ENCODE measurements at regions not wholly inside any gene's neighbourhood (a gene's known extent, or its start where the extent isn't known, plus 50 kb on each side); places are given as distances from the start of the nearest gene placed in this dataset.

GRCh38 chr13:71149046-71149445, 718.0 kb downstream of the DACH1 start:
- Mint-ChIP-seq H3K27ac (no peak overlapping the region), H3K9me3 (no peaks in the 10 kb centered on the region), H3K27me3 (no peaks in the 10 kb centered on the region), H3K4me3 (no peak overlapping the region), H3K36me3 (ENCODE audit: low read depth) (no peaks in the 10 kb centered on the region), H3K4me1 (no peaks in the 10 kb centered on the region)
- ChIA-PET POLR2A (no interaction called here), CTCF (no interaction called here)
- no peak for DNase-seq

GRCh38 chr13:71148396-71148795, 718.6 kb downstream of the DACH1 start:
- no peaks in the 10 kb centered on the region for H3K27me3 Mint-ChIP-seq
- no peak overlapping the region for H3K4me3 Mint-ChIP-seq
- no peak overlapping the region for H3K27ac Mint-ChIP-seq
- no peaks in the 10 kb centered on the region for H3K9me3 Mint-ChIP-seq
- H3K4me1 Mint-ChIP-seq, result no peaks in the 10 kb centered on the region
- H3K36me3 Mint-ChIP-seq (ENCODE audit: low read depth), result no peaks in the 10 kb centered on the region
- DNase-seq, result no peak
- ChIA-PET CTCF (no interaction called here), POLR2A (no interaction called here)

GRCh38 chr13:71144883-71145282, 722.1 kb downstream of the DACH1 start:
- no peak overlapping the region for H3K4me3 Mint-ChIP-seq
- H3K27ac Mint-ChIP-seq, result no peak overlapping the region
- no peaks in the 10 kb centered on the region for H3K36me3 Mint-ChIP-seq (ENCODE audit: low read depth)
- no peaks in the 10 kb centered on the region for H3K27me3 Mint-ChIP-seq
- peaks cover 2% of the 10 kb centered on the region for H3K9me3 Mint-ChIP-seq
- ChIA-PET POLR2A (no interaction called here), CTCF (no interaction called here)
- no peak for DNase-seq
- H3K4me1 Mint-ChIP-seq, result no peaks in the 10 kb centered on the region

- Mint-ChIP-seq H3K4me3 (no peak overlapping the region), H3K4me1 (no peaks in the 10 kb centered on the region), H3K9me3 (no peaks in the 10 kb centered on the region), H3K27ac (no peak overlapping the region), H3K36me3 (ENCODE audit: low read depth) (no peaks in the 10 kb centered on the region), H3K27me3 (no peaks in the 10 kb centered on the region)
- ChIA-PET POLR2A (no interaction called here), CTCF (no interaction called here)
- DNase-seq, result no peak
Measured at GRCh38 chr13:71137101-71137500, 729.9 kb downstream of the DACH1 start.

GRCh38 chr13:71124230-71124629, 742.8 kb downstream of the DACH1 start:
- CTCF ChIA-PET, result no interaction called here
- H3K9me3 Mint-ChIP-seq, result peaks cover 4% of the 10 kb centered on the region
- H3K4me3 Mint-ChIP-seq, result no peak overlapping the region
- no peaks in the 10 kb centered on the region for H3K36me3 Mint-ChIP-seq (ENCODE audit: low read depth)
- no peak overlapping the region for H3K27ac Mint-ChIP-seq
- no peak for DNase-seq
- POLR2A ChIA-PET, result no interaction called here
- H3K27me3 Mint-ChIP-seq, result no peaks in the 10 kb centered on the region
- no peaks in the 10 kb centered on the region for H3K4me1 Mint-ChIP-seq

- POLR2A ChIA-PET, result no interaction called here
- CTCF ChIA-PET, result no interaction called here
Measured at GRCh38 chr13:71118779-71119364, 748.1 kb downstream of the DACH1 start.

GRCh38 chr13:71117920-71118319, 749.1 kb downstream of the DACH1 start:
- H3K4me3 Mint-ChIP-seq, result no peak overlapping the region
- ChIA-PET POLR2A (no interaction called here), CTCF (no interaction called here)
- no peaks in the 10 kb centered on the region for H3K9me3 Mint-ChIP-seq
- H3K27me3 Mint-ChIP-seq, result no peaks in the 10 kb centered on the region
- DNase-seq, result no peak
- H3K27ac Mint-ChIP-seq, result no peak overlapping the region
- H3K4me1 Mint-ChIP-seq, result no peaks in the 10 kb centered on the region
- no peaks in the 10 kb centered on the region for H3K36me3 Mint-ChIP-seq (ENCODE audit: low read depth)

More at GRCh38 chr13:71118779-71119364, 748.1 kb downstream of the DACH1 start:
- Mint-ChIP-seq H3K4me3 (no peak overlapping the region), H3K27ac (no peak overlapping the region), H3K4me1 (no peaks in the 10 kb centered on the region), H3K9me3 (no peaks in the 10 kb centered on the region), H3K36me3 (ENCODE audit: low read depth) (no peaks in the 10 kb centered on the region), H3K27me3 (no peaks in the 10 kb centered on the region)
- no peak for DNase-seq

GRCh38 chr13:71115301-71115700, 751.7 kb downstream of the DACH1 start:
- no peaks in the 10 kb centered on the region for H3K27me3 Mint-ChIP-seq
- H3K4me3 Mint-ChIP-seq, result no peak overlapping the region
- no peaks in the 10 kb centered on the region for H3K9me3 Mint-ChIP-seq
- no peak for DNase-seq
- H3K4me1 Mint-ChIP-seq, result no peaks in the 10 kb centered on the region
- CTCF ChIA-PET, result no interaction called here
- POLR2A ChIA-PET, result no interaction called here
- no peak overlapping the region for H3K27ac Mint-ChIP-seq
- H3K36me3 Mint-ChIP-seq (ENCODE audit: low read depth), result no peaks in the 10 kb centered on the region

GRCh38 chr13:71096421-71096820, 770.6 kb downstream of the DACH1 start:
- H3K4me1 Mint-ChIP-seq, result no peaks in the 10 kb centered on the region
- H3K4me3 Mint-ChIP-seq, result no peak overlapping the region
- H3K27me3 Mint-ChIP-seq, result no peaks in the 10 kb centered on the region
- no peaks in the 10 kb centered on the region for H3K9me3 Mint-ChIP-seq
- ChIA-PET CTCF (no interaction called here), POLR2A (no interaction called here)
- DNase-seq, result no peak
- no peak overlapping the region for H3K27ac Mint-ChIP-seq
- H3K36me3 Mint-ChIP-seq (ENCODE audit: low read depth), result no peaks in the 10 kb centered on the region

GRCh38 chr13:71090990-71091389, 776.0 kb downstream of the DACH1 start:
- POLR2A ChIA-PET, result no interaction called here
- no peak for DNase-seq
- Mint-ChIP-seq H3K27ac (no peak overlapping the region), H3K36me3 (ENCODE audit: low read depth) (no peaks in the 10 kb centered on the region), H3K4me1 (no peaks in the 10 kb centered on the region), H3K9me3 (no peaks in the 10 kb centered on the region), H3K27me3 (no peaks in the 10 kb centered on the region), H3K4me3 (no peak overlapping the region)
- CTCF ChIA-PET, result no interaction called here

GRCh38 chr13:71089056-71089455, 777.9 kb downstream of the DACH1 start:
- Mint-ChIP-seq H3K9me3 (no peaks in the 10 kb centered on the region), H3K4me3 (no peak overlapping the region), H3K4me1 (no peaks in the 10 kb centered on the region), H3K36me3 (ENCODE audit: low read depth) (no peaks in the 10 kb centered on the region), H3K27ac (no peak overlapping the region), H3K27me3 (no peaks in the 10 kb centered on the region)
- ChIA-PET CTCF (no interaction called here), POLR2A (no interaction called here)
- DNase-seq, result no peak

GRCh38 chr13:71087432-71087831, 779.6 kb downstream of the DACH1 start:
- H3K4me3 Mint-ChIP-seq, result no peak overlapping the region
- no peaks in the 10 kb centered on the region for H3K9me3 Mint-ChIP-seq
- no peaks in the 10 kb centered on the region for H3K4me1 Mint-ChIP-seq
- H3K27ac Mint-ChIP-seq, result no peak overlapping the region
- DNase-seq, result no peak
- no peaks in the 10 kb centered on the region for H3K27me3 Mint-ChIP-seq
- H3K36me3 Mint-ChIP-seq (ENCODE audit: low read depth), result no peaks in the 10 kb centered on the region
- ChIA-PET POLR2A (no interaction called here), CTCF (no interaction called here)

- Mint-ChIP-seq H3K4me3 (no peak overlapping the region), H3K36me3 (ENCODE audit: low read depth) (no peaks in the 10 kb centered on the region), H3K27me3 (no peaks in the 10 kb centered on the region), H3K4me1 (no peaks in the 10 kb centered on the region), H3K9me3 (no peaks in the 10 kb centered on the region), H3K27ac (no peak overlapping the region)
- no peak for DNase-seq
- POLR2A ChIA-PET, result no interaction called here
- CTCF ChIA-PET, result no interaction called here
Measured at GRCh38 chr13:71087006-71087405, 780.0 kb downstream of the DACH1 start.

- DNase-seq, result no peak
- H3K27ac Mint-ChIP-seq, result no peak overlapping the region
- CTCF ChIA-PET, result no interaction called here
- no peak overlapping the region for H3K4me3 Mint-ChIP-seq
- no peaks in the 10 kb centered on the region for H3K36me3 Mint-ChIP-seq (ENCODE audit: low read depth)
- no peaks in the 10 kb centered on the region for H3K9me3 Mint-ChIP-seq
- no peaks in the 10 kb centered on the region for H3K4me1 Mint-ChIP-seq
- POLR2A ChIA-PET, result no interaction called here
- no peaks in the 10 kb centered on the region for H3K27me3 Mint-ChIP-seq
Measured at GRCh38 chr13:71082631-71083030, 784.4 kb downstream of the DACH1 start.

GRCh38 chr13:71079638-71080037, 787.4 kb downstream of the DACH1 start:
- Mint-ChIP-seq H3K27me3 (no peaks in the 10 kb centered on the region), H3K4me1 (no peaks in the 10 kb centered on the region)
- CTCF ChIA-PET, result no interaction called here

More at GRCh38 chr13:71079638-71080037, 787.4 kb downstream of the DACH1 start:
- no peak overlapping the region for H3K27ac Mint-ChIP-seq
- no peaks in the 10 kb centered on the region for H3K36me3 Mint-ChIP-seq (ENCODE audit: low read depth)
- POLR2A ChIA-PET, result no interaction called here
- no peaks in the 10 kb centered on the region for H3K9me3 Mint-ChIP-seq
- H3K4me3 Mint-ChIP-seq, result no peak overlapping the region
- DNase-seq, result no peak
